HG02623 (cell line): ENCODE measurements at regions not wholly inside any gene's neighbourhood (a gene's known extent, or its start where the extent isn't known, plus 50 kb on each side); places are given as distances from the start of the nearest gene placed in this dataset.
"Not testable (repeated sequence)": the region's sequence is repeated elsewhere in the genome, so short reads cannot be mapped to it uniquely, and the experiment has no call there.

Source experiments
- ATAC-seq: cut with Tn5 transposase; IDR thresholded peaks from one replicate; pipeline ENCODE4 v1.9.1; 2021; ENCODE audit warnings: moderate library complexity; ENCODE audit not compliant: unreplicated experiment

DNA sequence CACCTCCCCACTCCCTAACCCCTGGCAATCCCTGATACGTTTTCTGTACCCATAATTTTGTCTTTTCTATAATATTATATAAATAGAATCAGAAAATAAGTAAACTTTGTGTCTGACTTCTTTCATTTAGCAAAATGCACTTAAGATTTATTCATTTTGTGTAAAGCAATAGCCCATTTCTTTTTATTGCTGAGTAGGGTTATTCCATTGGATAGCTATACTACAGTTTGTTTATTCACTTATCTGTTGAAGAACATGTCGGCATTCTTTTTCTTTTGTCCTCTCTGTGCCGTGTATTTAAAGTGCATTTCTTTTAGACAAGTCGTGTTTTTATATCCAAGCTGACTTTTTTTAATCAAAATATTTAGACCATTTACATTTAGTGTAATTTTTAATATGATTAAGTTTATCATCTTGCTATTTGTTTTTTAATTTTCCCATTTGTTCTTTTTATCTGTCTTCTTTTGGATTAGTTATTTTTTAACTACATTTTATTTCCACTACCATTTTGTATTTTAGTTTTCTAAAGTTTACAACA lies 176.4 kb upstream of the TSHZ3 start:
- no peak for ATAC-seq

DNA sequence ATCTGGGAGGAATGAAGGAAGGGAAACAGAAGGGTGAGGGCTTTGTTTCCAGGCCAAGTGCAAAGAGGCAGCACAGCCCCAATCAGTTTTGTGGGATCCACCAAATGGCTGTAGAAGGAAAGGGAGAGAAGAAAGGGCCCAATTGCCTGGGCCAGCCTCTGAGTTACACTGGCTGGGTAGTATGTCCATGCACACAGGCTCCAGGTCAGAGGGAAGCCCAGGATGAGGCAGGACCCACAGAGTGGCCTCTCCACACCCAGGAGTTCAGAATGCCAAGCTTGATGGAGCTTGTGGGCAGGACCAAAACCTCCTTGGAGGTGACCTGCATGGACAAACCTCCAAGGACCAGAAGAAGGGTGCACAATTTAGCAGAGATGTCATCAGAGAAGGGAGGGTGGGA lies 178.2 kb upstream of the TSHZ3 start:
- no peak for ATAC-seq

- ATAC-seq = no peak
These were observed 179.0 kb upstream of the TSHZ3 start for GRCh38 chr19:31528261-31528660.

DNA sequence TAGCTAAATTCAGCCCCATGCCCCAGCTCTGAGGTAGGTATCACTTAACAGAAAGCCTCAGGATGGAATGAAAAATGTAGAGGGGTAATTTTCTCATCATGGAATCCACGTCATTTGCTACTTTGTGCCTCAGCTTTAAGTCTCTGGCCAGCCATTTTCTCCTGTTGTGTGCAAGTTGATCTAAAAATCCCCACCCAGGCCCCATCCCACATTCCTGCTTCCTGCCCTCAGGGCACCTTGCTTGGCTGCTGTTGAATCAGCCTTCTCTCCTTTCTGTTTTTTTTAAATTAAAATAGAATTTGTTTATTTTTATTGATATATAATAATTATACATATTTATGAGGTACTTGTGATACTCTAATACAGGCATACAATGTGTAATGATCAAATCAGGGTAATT lies 179.9 kb upstream of the TSHZ3 start:
- no peak for ATAC-seq

GRCh38 chr19:31530781-31531180 lies 181.5 kb upstream of the TSHZ3 start:
- no peak for ATAC-seq

DNA sequence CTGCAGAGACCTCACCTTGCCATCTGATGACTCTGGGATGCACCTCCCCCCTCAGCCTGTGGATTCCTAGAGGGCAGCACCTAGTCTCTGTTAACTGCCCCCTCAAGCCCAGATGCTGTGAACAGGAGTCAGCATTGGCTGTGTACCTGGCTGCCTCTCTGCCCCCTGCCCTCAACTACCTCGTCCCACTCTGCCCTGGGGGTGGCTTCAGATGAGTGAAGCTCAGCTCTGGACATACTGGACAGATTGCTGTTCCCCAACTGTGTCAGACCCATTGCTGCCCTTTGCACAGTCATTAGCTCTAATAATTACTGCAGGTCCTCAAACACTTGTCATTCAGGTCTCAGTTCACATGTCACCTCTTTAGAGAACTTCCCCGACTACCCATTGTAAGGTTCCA lies 182.1 kb upstream of the TSHZ3 start:
- no peak for ATAC-seq

DNA sequence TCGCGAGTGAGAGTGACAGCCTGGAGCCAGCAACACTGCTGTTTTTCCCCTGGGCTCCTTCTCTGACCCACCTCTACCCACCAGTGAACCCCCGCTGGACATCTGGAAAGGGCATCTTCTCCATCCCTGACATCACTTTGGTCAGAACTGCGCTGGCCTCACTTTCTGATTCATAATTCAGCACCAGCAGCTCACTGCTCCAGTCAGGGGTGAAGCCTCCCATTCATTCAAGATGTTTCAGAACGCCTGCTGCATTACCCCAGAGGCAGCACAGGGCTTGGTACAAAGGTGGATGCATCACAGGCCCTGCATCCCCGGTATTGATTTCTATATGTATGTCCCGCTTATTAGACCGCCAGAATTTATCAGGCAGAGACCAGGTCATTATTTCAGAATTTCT lies 182.8 kb upstream of the TSHZ3 start:
- ATAC-seq = no peak

DNA sequence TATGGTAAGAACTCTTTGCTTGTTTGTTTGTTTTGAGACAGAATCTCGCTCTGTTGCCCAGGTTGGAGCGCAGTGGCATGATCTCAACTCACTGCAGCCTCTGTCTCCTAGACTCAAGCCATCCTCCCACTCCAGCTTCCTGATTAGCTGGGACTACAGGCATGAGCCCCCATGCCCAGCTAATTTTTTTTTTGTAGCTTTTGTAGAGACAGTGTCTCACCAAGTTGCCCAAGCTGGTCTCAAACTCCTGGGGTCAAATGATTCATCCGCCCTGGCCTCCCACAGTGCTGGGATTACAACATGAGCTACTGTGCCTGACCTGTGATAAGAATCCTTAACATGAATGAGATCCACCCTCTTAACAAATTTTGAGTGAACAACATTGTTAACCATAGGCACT lies 183.9 kb upstream of the TSHZ3 start:
- ATAC-seq = no peak

GRCh38 chr19:31534231-31534630 lies 185.0 kb upstream of the TSHZ3 start:
- no peak for ATAC-seq

DNA sequence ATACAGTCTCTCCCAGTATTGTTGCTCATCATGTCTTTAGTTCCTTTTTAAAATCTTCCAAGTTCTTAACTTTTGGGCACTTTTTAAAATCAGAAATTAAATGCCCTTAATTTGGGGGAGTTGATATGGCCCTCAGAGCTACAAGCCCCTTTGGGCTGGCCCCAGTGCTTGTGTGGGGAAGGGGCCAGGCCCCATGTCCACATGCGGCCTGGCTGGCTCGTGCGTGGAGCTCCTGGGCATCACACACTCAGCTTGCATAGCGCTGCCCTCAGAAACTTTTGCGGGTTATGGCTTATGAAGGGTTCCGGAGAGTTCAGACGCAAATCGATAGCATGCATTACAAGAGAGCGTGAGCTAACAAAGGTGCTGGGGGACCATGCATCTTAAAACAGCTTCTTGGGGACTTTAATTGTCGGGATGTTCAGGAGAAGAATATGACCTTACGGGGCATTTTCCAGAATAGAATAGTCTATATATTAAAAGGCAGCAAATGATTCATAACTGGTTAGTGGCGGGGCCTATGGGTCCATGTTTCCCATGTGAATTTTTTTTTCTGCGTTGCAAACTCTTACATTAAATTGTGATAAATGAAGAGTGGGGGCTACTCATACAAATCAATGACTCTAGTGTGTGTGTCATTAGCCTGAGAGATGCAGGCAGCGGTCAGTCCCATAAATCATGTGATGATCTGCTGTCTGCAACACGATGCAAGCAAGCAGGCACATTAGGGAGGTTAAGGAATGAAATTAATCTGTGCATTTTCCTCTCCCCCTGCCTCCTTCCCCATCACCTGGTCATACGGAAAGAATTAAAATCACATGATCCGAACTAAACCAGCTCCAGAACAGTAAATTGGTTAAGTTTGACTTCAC lies 185.8 kb upstream of the TSHZ3 start:
- ATAC-seq = no peak

- ATAC-seq = no peak
These were observed 186.6 kb upstream of the TSHZ3 start for GRCh38 chr19:31535691-31536460.

DNA sequence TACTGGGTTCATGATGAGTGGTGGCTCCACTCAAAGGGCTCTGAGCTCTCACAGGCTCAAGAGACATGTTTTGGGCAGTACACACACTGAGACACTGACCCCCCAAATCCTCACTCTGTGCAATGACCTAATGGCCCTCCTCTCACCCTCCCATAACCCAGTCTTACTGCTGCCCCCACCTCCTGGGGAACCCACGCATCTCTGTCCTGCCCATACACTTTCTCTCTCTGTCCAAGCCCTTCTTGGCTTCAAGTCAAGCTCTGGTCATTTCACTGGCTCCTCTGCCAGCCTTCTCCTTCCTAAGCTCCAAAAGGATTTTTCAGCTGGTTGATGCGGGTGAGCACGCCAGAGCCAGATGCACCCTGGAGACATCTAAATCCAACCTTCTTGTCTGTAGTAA lies 187.9 kb upstream of the TSHZ3 start:
- ATAC-seq = no peak

- ATAC-seq = not testable (repeated sequence)
These were observed 188.7 kb upstream of the TSHZ3 start for GRCh38 chr19:31537902-31538301.

DNA sequence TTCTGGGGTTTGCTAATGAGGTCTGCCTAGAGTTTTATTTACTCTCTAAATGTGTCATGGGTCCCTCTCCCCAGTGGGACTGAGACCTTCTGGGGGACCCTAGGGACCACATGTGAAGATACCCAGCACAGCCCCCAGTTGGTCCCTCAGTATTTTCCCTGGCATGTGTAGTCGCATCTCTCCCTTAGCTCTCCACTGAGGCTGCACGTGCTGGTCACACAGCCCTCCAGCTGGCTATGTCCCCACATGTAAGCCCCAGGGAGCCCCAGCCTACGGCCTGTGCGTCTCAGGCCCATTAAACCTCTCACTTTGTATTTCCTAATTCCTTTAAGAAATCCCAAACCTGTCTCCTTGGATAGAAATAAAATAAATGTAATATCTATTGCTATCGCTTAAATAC lies 189.6 kb upstream of the TSHZ3 start:
- ATAC-seq = no peak

DNA sequence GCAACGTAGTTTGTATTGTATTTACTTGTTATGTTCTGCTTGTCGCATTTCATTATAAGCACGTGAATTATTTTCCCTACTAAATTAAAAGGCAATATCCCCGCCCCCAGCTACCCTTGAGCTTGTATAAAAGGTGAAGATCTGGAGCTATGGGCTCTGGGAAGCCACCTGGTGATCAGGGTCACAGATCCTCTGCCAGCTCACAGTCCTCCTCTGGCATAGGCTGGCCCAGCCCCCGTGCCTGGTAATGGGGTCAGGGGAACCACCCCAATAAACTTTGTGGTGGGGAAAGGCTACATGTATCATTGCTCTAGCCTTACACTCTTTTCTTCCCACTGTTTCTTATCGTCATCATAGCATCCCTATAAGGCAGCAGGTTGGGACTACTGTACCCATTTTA lies 190.2 kb upstream of the TSHZ3 start:
- no peak for ATAC-seq

DNA sequence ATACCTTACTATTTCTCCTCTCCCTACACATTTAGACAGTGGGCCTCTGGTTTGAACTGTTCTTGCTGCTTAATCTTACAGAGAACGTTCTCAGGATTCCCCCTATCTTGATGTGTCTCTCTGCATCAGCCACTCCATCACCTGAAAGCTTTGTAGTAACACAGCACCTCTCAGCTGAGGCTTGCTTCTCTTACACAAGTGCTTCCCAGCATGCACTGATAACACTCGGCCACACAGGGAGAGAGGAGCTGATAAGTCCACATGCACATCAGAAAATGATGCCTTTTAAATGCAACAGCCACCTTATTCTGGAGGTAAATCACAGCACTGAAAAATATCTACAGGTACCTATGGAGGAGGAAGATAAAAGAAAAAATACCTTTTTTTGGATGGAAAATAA lies 192.2 kb upstream of the TSHZ3 start:
- no peak for ATAC-seq

DNA sequence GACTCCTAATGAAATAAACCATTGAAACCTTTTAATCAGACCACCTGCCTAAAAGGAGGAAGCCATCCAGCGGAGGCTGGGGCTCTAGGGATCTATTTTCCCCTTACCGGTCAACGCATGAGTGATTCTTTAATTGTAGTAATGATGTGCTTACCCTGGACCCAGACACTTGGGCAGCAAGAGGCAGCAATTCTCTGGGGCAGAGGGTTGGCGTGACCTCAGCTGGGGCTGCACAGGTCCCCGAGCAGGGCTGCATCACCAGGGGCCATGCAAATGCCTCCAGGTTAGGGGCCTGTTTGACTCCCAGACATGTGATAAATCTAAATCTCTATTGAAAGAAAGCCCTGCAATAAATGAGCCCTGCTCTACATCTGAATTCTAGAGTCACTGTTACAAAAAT lies 194.2 kb upstream of the TSHZ3 start:
- ATAC-seq = no peak

GRCh38 chr19:31545777-31546176 lies 196.5 kb upstream of the TSHZ3 start:
- no peak for ATAC-seq

GRCh38 chr19:31546205-31546960 lies 197.1 kb upstream of the TSHZ3 start:
- no peak for ATAC-seq

DNA sequence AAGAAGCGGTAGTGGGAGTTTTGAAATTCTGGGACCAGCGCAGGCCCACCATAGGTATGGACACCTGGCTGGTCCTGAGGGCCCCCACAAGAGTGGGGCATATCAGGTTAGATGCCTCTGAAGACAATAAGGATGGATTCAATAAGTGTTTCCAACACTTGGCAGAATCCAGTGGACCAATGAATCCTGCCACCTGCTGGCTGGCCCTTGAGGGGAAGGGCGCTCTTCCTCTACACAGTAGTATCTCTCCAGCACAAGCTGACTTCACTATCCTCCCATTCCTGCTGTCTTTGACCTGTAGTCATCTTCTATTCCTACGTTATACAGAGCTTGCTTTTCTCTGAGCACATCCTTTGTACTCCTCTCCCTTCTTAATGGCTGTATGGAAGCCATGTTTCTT lies 199.7 kb upstream of the TSHZ3 start:
- no peak for ATAC-seq

GRCh38 chr19:31553112-31553845 lies 204.0 kb upstream of the TSHZ3 start:
- ATAC-seq = no peak
